ENCODE measurements at regions not wholly inside any gene's neighbourhood (a gene's known extent, or its start where the extent isn't known, plus 50 kb on each side); places are given as distances from the start of the nearest gene placed in this dataset.
"Not testable (repeated sequence)": the region's sequence is repeated elsewhere in the genome, so short reads cannot be mapped to it uniquely, and the experiment has no call there.

GRCh38 chr2:114018464-114018863 is 128.6 kb downstream of the ACTR3 start:
- H3K27ac ChIP-seq (ENCODE audit: low read length); H3K9ac ChIP-seq (ENCODE audit: low read depth, low read length); H3K27me3 ChIP-seq (ENCODE audit: insufficient read depth, low read length); H3K4me1 ChIP-seq (ENCODE audit: insufficient read depth, low read length); H3K36me3 ChIP-seq (ENCODE audit: insufficient read depth, low read depth, low read length); H3K4me3 ChIP-seq (ENCODE audit: low read length): not testable (repeated sequence)
- peaks cover 16% of the 10 kb centered on the region; the same call in 1 of the 2 replicates for H3K9me3 ChIP-seq (ENCODE audit: insufficient read depth, low read depth, low read length)

GRCh38 chr2:114020668-114021067 is 130.8 kb downstream of the ACTR3 start:
- no peak overlapping the region for H3K4me3 ChIP-seq (ENCODE audit: low read length)
- no peaks in the 10 kb centered on the region for H3K36me3 ChIP-seq (ENCODE audit: insufficient read depth, low read depth, low read length)
- peaks cover 16% of the 10 kb centered on the region; the same call in 1 of the 2 replicates for H3K9me3 ChIP-seq (ENCODE audit: insufficient read depth, low read depth, low read length)
- H3K27ac ChIP-seq (ENCODE audit: low read length) = no peak overlapping the region
- H3K9ac ChIP-seq (ENCODE audit: low read depth, low read length) = no peak overlapping the region
- H3K4me1 ChIP-seq (ENCODE audit: insufficient read depth, low read length) = no peaks in the 10 kb centered on the region
- no peaks in the 10 kb centered on the region for H3K27me3 ChIP-seq (ENCODE audit: insufficient read depth, low read length)

GRCh38 chr2:114022360-114023085 is 132.6 kb downstream of the ACTR3 start:
- Histone ChIP-seq H3K27ac (ENCODE audit: low read length) (no peak overlapping the region), H3K9ac (ENCODE audit: low read depth, low read length) (no peak overlapping the region), H3K4me1 (ENCODE audit: insufficient read depth, low read length) (no peaks in the 10 kb centered on the region), H3K36me3 (ENCODE audit: insufficient read depth, low read depth, low read length) (no peaks in the 10 kb centered on the region), H3K4me3 (ENCODE audit: low read length) (no peak overlapping the region), H3K27me3 (ENCODE audit: insufficient read depth, low read length) (no peaks in the 10 kb centered on the region), H3K9me3 (ENCODE audit: insufficient read depth, low read depth, low read length) (peaks cover 16% of the 10 kb centered on the region; the same call in 1 of the 2 replicates)

GRCh38 chr2:114024326-114024725 is 134.4 kb downstream of the ACTR3 start:
- H3K9me3 ChIP-seq (ENCODE audit: insufficient read depth, low read depth, low read length) = peaks cover 11% of the 10 kb centered on the region; the same call in 1 of the 2 replicates
- H3K36me3 ChIP-seq (ENCODE audit: insufficient read depth, low read depth, low read length) = no peaks in the 10 kb centered on the region
- H3K9ac ChIP-seq (ENCODE audit: low read depth, low read length) = no peak overlapping the region
- no peak overlapping the region for H3K4me3 ChIP-seq (ENCODE audit: low read length)
- H3K27ac ChIP-seq (ENCODE audit: low read length) = no peak overlapping the region
- no peaks in the 10 kb centered on the region for H3K27me3 ChIP-seq (ENCODE audit: insufficient read depth, low read length)
- H3K4me1 ChIP-seq (ENCODE audit: insufficient read depth, low read length) = no peaks in the 10 kb centered on the region

GRCh38 chr2:114025030-114025429 is 135.1 kb downstream of the ACTR3 start:
- no peaks in the 10 kb centered on the region for H3K36me3 ChIP-seq (ENCODE audit: insufficient read depth, low read depth, low read length)
- H3K27ac ChIP-seq (ENCODE audit: low read length) = no peak overlapping the region
- no peaks in the 10 kb centered on the region for H3K27me3 ChIP-seq (ENCODE audit: insufficient read depth, low read length)
- H3K9me3 ChIP-seq (ENCODE audit: insufficient read depth, low read depth, low read length) = peaks cover 8% of the 10 kb centered on the region; the same call in 1 of the 2 replicates
- H3K4me1 ChIP-seq (ENCODE audit: insufficient read depth, low read length) = no peaks in the 10 kb centered on the region
- H3K4me3 ChIP-seq (ENCODE audit: low read length) = no peak overlapping the region
- H3K9ac ChIP-seq (ENCODE audit: low read depth, low read length) = no peak overlapping the region

GRCh38 chr2:114027437-114027836 is 137.5 kb downstream of the ACTR3 start:
- Histone ChIP-seq H3K9me3 (ENCODE audit: insufficient read depth, low read depth, low read length) (no peaks in the 10 kb centered on the region), H3K4me3 (ENCODE audit: low read length) (no peak overlapping the region), H3K36me3 (ENCODE audit: insufficient read depth, low read depth, low read length) (no peaks in the 10 kb centered on the region), H3K27me3 (ENCODE audit: insufficient read depth, low read length) (no peaks in the 10 kb centered on the region), H3K27ac (ENCODE audit: low read length) (no peak overlapping the region), H3K9ac (ENCODE audit: low read depth, low read length) (no peak overlapping the region), H3K4me1 (ENCODE audit: insufficient read depth, low read length) (0 out of 2 replicates have a peak, but pooled peaks cover under 1% of the 10 kb centered on the region)

- no peak overlapping the region for H3K27ac ChIP-seq (ENCODE audit: low read length)
- peaks cover 9% of the 10 kb centered on the region for H3K4me1 ChIP-seq (ENCODE audit: insufficient read depth, low read length)
- no peaks in the 10 kb centered on the region for H3K9me3 ChIP-seq (ENCODE audit: insufficient read depth, low read depth, low read length)
- no peak overlapping the region for H3K9ac ChIP-seq (ENCODE audit: low read depth, low read length)
- H3K4me3 ChIP-seq (ENCODE audit: low read length) = no peak overlapping the region
- no peaks in the 10 kb centered on the region for H3K27me3 ChIP-seq (ENCODE audit: insufficient read depth, low read length)
- H3K36me3 ChIP-seq (ENCODE audit: insufficient read depth, low read depth, low read length) = no peaks in the 10 kb centered on the region
These were observed 142.0 kb downstream of the ACTR3 start for GRCh38 chr2:114031605-114032505.

- no peak overlapping the region for H3K27ac ChIP-seq (ENCODE audit: low read length)
- no peaks in the 10 kb centered on the region for H3K9me3 ChIP-seq (ENCODE audit: insufficient read depth, low read depth, low read length)
- no peak overlapping the region for H3K4me3 ChIP-seq (ENCODE audit: low read length)
- H3K4me1 ChIP-seq (ENCODE audit: insufficient read depth, low read length) = peaks cover 9% of the 10 kb centered on the region
- H3K27me3 ChIP-seq (ENCODE audit: insufficient read depth, low read length) = no peaks in the 10 kb centered on the region
- no peak overlapping the region for H3K9ac ChIP-seq (ENCODE audit: low read depth, low read length)
- no peaks in the 10 kb centered on the region for H3K36me3 ChIP-seq (ENCODE audit: insufficient read depth, low read depth, low read length)
These were observed 142.8 kb downstream of the ACTR3 start for GRCh38 chr2:114032705-114033104.

GRCh38 chr2:114034742-114035141 is 144.9 kb downstream of the ACTR3 start:
- H3K4me1 ChIP-seq (ENCODE audit: insufficient read depth, low read length) = peaks cover 9% of the 10 kb centered on the region
- H3K36me3 ChIP-seq (ENCODE audit: insufficient read depth, low read depth, low read length) = no peaks in the 10 kb centered on the region
- no peak overlapping the region for H3K9ac ChIP-seq (ENCODE audit: low read depth, low read length)
- no peak overlapping the region for H3K27ac ChIP-seq (ENCODE audit: low read length)
- no peaks in the 10 kb centered on the region for H3K9me3 ChIP-seq (ENCODE audit: insufficient read depth, low read depth, low read length)
- H3K27me3 ChIP-seq (ENCODE audit: insufficient read depth, low read length) = no peaks in the 10 kb centered on the region
- no peak overlapping the region for H3K4me3 ChIP-seq (ENCODE audit: low read length)

GRCh38 chr2:114038710-114039109 is 148.8 kb downstream of the ACTR3 start:
- no peaks in the 10 kb centered on the region for H3K36me3 ChIP-seq (ENCODE audit: insufficient read depth, low read depth, low read length)
- H3K4me1 ChIP-seq (ENCODE audit: insufficient read depth, low read length) = no peaks in the 10 kb centered on the region
- no peaks in the 10 kb centered on the region for H3K9me3 ChIP-seq (ENCODE audit: insufficient read depth, low read depth, low read length)
- no peaks in the 10 kb centered on the region for H3K27me3 ChIP-seq (ENCODE audit: insufficient read depth, low read length)
- no peak overlapping the region for H3K4me3 ChIP-seq (ENCODE audit: low read length)
- H3K9ac ChIP-seq (ENCODE audit: low read depth, low read length) = no peak overlapping the region
- H3K27ac ChIP-seq (ENCODE audit: low read length) = no peak overlapping the region

- no peak overlapping the region for H3K4me3 ChIP-seq (ENCODE audit: low read length)
- no peaks in the 10 kb centered on the region for H3K4me1 ChIP-seq (ENCODE audit: insufficient read depth, low read length)
- no peak overlapping the region for H3K27ac ChIP-seq (ENCODE audit: low read length)
These were observed 149.8 kb downstream of the ACTR3 start for GRCh38 chr2:114039677-114040076.

GRCh38 chr2:114040826-114041225 is 150.9 kb downstream of the ACTR3 start:
- no peaks in the 10 kb centered on the region for H3K36me3 ChIP-seq (ENCODE audit: insufficient read depth, low read depth, low read length)
- no peaks in the 10 kb centered on the region for H3K27me3 ChIP-seq (ENCODE audit: insufficient read depth, low read length)
- H3K27ac ChIP-seq (ENCODE audit: low read length) = no peak overlapping the region
- H3K4me3 ChIP-seq (ENCODE audit: low read length) = no peak overlapping the region
- no peaks in the 10 kb centered on the region for H3K9me3 ChIP-seq (ENCODE audit: insufficient read depth, low read depth, low read length)
- H3K9ac ChIP-seq (ENCODE audit: low read depth, low read length) = no peak overlapping the region
- H3K4me1 ChIP-seq (ENCODE audit: insufficient read depth, low read length) = no peaks in the 10 kb centered on the region

More at GRCh38 chr2:114039677-114040076, 149.8 kb downstream of the ACTR3 start:
- Histone ChIP-seq H3K9me3 (ENCODE audit: insufficient read depth, low read depth, low read length) (no peaks in the 10 kb centered on the region), H3K27me3 (ENCODE audit: insufficient read depth, low read length) (no peaks in the 10 kb centered on the region), H3K36me3 (ENCODE audit: insufficient read depth, low read depth, low read length) (no peaks in the 10 kb centered on the region), H3K9ac (ENCODE audit: low read depth, low read length) (no peak overlapping the region)
